ENCODE measurements at regions not wholly inside any gene's neighbourhood (a gene's known extent, or its start where the extent isn't known, plus 50 kb on each side); places are given as distances from the start of the nearest gene placed in this dataset.

DNA sequence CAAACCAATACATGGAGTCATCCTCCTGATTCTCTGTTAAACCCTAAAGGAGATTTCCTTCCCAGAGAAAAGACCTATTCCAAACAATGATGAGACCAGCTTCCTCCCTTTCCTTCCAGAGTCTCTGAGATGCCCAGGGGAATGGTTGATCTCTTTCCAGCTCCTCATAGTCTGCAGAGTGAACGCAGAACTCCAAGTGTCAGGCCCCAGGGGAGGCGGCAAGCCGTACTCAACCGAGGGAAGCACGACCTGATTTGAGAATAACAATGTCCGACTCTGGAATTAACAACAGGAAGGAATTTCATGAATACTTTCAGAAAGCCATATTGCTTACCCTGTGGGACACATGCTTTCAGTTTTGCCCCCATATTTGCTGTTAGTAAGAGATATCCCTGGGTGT, 241.7 kb upstream of the GLI3 start:
- TF ChIP-seq, protein P1, sequence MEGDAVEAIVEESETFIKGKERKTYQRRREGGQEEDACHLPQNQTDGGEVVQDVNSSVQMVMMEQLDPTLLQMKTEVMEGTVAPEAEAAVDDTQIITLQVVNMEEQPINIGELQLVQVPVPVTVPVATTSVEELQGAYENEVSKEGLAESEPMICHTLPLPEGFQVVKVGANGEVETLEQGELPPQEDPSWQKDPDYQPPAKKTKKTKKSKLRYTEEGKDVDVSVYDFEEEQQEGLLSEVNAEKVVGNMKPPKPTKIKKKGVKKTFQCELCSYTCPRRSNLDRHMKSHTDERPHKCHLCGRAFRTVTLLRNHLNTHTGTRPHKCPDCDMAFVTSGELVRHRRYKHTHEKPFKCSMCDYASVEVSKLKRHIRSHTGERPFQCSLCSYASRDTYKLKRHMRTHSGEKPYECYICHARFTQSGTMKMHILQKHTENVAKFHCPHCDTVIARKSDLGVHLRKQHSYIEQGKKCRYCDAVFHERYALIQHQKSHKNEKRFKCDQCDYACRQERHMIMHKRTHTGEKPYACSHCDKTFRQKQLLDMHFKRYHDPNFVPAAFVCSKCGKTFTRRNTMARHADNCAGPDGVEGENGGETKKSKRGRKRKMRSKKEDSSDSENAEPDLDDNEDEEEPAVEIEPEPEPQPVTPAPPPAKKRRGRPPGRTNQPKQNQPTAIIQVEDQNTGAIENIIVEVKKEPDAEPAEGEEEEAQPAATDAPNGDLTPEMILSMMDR (IDR thresholded peaks at IDR 0.05 in 2 of 3, conservative IDR thresholded peaks at IDR 0.05 in 1 of 3; ENCODE audit: borderline replicate concordance in 1 of 3, insufficient read depth in 1 of 3, low read depth in 2 of 3, low read length in 2 of 3) = no peak
- TF ChIP-seq RAD21 (IDR thresholded peaks at IDR 0.05; ENCODE audit: low read depth) (no peak), EZH2phosphoT487 (IDR thresholded peaks at IDR 0.05; ENCODE audit: borderline replicate concordance) (no peak), POLR2A (IDR thresholded peaks at IDR 0.05; ENCODE audit: borderline replicate concordance, extremely low read depth, insufficient read depth, insufficient read length) (no peak), POLR2AphosphoS5 (IDR thresholded peaks at IDR 0.05; ENCODE audit: low read depth, low read length) (no peak), ATF3 (IDR thresholded peaks at IDR 0.05) (no peak), CEBPB (IDR thresholded peaks at IDR 0.05; ENCODE audit: low read depth) (no peak), EZH2 (IDR thresholded peaks at IDR 0.05) (no peak), JUND (IDR thresholded peaks at IDR 0.05) (no peak), EGR1 (IDR thresholded peaks at IDR 0.05; ENCODE audit: low read depth) (no peak), MAX (IDR thresholded peaks at IDR 0.05) (no peak), ZFX (IDR thresholded peaks at IDR 0.05) (no peak)
- TF ChIP-seq, protein P2, sequence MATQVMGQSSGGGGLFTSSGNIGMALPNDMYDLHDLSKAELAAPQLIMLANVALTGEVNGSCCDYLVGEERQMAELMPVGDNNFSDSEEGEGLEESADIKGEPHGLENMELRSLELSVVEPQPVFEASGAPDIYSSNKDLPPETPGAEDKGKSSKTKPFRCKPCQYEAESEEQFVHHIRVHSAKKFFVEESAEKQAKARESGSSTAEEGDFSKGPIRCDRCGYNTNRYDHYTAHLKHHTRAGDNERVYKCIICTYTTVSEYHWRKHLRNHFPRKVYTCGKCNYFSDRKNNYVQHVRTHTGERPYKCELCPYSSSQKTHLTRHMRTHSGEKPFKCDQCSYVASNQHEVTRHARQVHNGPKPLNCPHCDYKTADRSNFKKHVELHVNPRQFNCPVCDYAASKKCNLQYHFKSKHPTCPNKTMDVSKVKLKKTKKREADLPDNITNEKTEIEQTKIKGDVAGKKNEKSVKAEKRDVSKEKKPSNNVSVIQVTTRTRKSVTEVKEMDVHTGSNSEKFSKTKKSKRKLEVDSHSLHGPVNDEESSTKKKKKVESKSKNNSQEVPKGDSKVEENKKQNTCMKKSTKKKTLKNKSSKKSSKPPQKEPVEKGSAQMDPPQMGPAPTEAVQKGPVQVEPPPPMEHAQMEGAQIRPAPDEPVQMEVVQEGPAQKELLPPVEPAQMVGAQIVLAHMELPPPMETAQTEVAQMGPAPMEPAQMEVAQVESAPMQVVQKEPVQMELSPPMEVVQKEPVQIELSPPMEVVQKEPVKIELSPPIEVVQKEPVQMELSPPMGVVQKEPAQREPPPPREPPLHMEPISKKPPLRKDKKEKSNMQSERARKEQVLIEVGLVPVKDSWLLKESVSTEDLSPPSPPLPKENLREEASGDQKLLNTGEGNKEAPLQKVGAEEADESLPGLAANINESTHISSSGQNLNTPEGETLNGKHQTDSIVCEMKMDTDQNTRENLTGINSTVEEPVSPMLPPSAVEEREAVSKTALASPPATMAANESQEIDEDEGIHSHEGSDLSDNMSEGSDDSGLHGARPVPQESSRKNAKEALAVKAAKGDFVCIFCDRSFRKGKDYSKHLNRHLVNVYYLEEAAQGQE (IDR thresholded peaks at IDR 0.05; ENCODE audit: low read depth) = no peak
